Pulmonary artery endothelial cell (primary cell): ENCODE measurements at regions not wholly inside any gene's neighbourhood (a gene's known extent, or its start where the extent isn't known, plus 50 kb on each side); places are given as distances from the start of the nearest gene placed in this dataset.
A peak's percentile ranks its signal among the peaks of the same experiment; 100 is the strongest.

Experiments
- DNase-seq: peaks from one replicate; pipeline ENCODE4 v3.0.0-alpha.2; 2011; ENCODE audit warnings: low read depth, low spot score

DNA sequence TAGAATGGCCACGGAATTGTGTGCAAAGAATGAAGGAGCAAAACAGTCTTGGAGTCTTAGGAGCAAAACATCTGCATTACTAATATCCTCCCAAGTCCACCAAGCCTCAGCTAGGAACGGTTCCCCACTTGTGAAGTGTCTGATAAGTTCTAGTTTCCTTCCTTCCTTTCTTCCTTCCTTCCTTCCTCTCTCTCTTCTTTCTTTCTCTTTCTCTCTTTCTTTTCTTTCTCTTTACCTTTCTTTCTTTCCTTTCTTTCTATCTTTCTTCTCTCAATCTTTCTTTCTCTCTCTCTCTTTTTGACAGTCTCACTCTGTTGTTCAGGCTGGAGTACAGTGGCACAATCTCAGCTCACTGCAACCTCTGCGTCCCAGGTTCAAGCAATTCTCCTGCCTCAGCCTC is 160.8 kb downstream of the FOXL1 start:
- no peak for DNase-seq

- DNase-seq: no peak
These were observed 161.5 kb downstream of the FOXL1 start for GRCh38 chr16:86739808-86740207.

GRCh38 chr16:86740298-86740697 is 161.9 kb downstream of the FOXL1 start:
- DNase-seq: no peak

DNA sequence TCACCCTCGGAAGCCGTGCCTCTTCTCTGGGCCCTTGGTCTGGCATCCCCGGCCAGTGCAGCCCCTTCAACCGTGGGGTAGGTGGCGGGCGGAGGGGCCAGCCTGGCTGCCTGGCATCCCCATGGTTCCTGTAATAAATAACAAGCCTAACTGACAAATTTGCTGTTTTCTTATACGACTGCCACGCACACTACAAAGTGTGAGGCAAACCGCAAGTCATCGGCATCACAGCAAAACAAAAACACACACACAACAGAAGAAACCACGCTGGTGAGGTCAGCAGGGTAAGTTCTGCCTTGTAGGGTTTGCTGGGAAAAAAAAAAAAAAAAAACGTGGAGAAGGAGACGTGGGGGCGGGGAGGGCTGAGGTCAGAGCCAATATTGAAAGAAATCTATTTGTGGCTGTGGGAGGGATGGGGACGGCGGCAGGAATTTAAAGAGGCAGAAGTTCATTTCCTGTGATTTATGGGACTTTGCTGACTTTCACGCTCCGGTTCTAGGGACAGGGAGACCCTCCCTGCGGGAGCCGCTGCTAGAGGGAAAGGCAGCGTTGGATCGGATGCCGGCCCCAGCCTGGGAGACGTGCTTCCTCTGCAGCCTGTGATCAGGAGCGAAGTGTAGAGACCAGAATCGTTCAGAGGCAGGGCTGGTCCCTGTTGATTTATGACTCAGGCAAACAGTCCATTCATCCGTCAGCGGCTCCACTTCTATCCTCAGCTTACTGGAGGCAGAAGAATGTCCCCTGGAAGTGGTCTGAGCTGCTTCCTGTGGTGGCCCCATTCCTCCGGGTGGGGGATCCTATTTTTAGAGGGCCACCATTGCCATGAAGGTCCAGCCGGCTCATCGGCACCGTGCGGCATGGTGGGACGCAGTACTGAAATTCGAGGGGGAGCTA is 162.8 kb downstream of the FOXL1 start:
- DNase-seq: peak; percentile 57

DNA sequence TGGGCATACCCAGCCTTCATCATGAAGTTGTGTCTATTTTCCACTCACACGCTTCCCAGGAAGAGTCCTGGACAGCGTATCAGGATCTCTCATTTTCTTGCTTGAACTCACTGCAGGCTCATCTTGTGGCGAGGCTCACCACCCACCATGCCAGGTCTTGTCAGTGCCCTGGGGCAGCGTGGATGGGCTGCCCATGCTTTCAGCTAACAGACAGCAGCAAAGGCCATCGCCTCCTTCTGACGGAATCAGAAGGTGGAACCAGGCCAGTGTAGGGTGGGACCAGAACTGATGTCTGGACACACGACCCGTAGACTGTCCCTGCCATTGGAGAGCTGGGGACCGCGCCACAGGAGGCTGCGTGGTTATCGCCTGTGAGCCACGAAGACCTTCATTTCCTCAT is 169.4 kb downstream of the FOXL1 start:
- DNase-seq: no peak

- no peak for DNase-seq
These were observed 170.3 kb downstream of the FOXL1 start for GRCh38 chr16:86748652-86749051.

- DNase-seq: peak; percentile 47
These were observed 173.0 kb downstream of the FOXL1 start for GRCh38 chr16:86751076-86752030.

DNA sequence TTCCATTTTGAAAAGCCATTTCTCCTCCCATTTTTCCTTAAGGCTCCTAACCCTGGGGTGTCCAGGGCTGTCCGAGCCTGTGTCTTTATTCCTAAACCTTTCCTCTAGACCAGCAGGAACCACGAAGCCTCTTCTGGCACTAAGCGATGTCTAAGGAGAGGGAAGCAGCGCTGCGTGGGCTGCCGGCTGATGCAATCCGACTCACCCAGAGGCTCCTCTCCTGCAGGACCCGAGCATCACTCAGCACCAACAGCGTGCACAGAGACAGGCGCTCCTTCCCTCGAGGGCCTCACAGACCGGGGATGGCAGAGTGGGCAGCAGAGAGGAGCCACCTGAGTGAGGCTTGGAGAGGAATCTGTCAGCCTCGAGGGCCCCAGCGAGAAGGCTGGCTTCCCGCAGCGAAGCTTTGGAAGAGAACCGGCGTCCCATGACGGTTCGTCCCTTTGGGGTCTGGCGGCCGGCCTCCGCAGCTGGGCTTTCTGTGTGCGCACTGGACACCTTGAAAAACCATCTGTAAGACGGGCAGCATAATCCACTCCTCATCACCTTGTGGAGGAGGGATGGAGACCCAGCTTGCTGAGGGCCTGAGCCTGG is 174.3 kb downstream of the FOXL1 start:
- DNase-seq: no peak

GRCh38 chr16:86753399-86753798 is 175.1 kb downstream of the FOXL1 start:
- no peak for DNase-seq

DNA sequence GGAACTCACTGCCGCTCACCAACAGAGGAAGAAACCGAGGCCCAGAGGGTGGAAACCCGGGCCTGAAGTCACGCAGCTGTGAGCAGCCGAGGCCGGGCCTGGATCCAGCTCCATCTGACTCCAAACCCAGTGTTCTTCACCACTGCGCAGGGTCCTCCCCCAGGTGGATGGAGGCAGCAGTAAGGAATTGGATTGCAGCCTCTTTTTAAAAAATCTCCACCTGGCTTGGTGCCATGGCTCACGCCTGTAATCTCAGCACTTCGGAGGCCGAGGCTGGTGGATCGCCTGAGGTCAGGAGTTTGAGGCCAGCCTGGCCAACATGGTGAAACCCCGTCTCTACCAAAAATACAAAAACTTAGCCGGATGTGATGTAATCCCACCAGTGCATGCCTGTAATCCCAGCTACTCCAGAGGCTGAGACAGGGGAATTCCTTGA is 177.2 kb downstream of the FOXL1 start:
- no peak for DNase-seq

DNA sequence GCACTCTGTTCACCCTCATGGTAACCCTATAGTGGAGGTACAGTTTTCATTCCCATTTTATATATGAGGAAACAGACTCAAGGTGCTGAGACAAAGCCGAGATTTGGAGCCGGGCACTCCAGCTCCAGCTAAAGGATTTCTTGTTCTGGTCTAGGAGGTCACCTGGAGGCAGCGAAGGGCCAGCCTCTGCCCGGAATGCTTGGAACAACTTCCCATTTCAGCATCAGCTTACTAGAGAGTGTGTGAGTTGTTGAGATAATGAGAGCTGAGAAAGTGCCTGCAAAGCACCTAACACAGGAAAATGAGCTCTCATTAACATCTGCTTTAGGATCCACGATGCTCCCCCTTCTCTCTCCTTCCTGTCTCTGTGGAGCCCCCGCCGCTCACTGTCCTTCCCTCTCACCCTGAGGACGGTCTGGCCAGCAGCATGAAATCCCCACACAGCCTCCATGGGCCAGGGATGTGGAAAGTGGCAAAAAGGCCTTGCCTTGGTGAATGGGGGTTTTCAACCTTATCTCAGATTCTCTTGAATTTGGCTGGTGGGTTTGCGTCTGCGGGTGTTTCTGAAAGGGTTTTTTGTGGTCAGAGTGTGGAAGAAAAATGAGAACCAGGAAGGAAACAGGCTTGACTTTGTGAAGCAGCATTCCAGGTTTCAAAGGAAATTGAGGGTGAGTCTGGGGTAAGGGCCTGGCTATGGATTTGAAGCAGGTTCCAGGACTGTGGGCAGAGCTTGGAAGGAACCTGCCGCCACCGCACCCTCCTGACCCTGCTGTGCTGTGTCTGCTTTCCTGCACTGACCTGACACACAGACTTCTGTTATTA is 178.7 kb downstream of the FOXL1 start:
- DNase-seq: no peak

- DNase-seq: no peak
These were observed 179.3 kb downstream of the FOXL1 start for GRCh38 chr16:86757704-86758040.

DNA sequence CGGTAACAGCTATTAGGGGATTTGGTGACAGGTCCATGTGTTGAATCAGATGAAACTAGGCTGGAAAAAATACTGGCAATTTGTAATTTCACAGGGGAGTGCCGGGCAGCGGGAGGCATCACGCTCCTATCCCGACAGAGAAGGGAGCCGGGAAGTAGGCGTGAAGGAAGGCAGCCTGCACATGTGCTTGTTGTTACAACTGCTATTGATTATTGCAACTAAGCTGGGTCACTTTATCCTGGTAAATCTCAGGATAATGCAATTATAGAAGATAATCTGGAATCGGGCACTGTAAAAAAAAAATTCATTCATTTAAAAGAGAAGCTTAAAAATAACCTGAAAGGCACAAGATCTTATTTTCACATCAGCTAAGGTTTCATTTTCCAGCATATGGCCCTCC is 180.6 kb downstream of the FOXL1 start:
- DNase-seq: no peak

DNA sequence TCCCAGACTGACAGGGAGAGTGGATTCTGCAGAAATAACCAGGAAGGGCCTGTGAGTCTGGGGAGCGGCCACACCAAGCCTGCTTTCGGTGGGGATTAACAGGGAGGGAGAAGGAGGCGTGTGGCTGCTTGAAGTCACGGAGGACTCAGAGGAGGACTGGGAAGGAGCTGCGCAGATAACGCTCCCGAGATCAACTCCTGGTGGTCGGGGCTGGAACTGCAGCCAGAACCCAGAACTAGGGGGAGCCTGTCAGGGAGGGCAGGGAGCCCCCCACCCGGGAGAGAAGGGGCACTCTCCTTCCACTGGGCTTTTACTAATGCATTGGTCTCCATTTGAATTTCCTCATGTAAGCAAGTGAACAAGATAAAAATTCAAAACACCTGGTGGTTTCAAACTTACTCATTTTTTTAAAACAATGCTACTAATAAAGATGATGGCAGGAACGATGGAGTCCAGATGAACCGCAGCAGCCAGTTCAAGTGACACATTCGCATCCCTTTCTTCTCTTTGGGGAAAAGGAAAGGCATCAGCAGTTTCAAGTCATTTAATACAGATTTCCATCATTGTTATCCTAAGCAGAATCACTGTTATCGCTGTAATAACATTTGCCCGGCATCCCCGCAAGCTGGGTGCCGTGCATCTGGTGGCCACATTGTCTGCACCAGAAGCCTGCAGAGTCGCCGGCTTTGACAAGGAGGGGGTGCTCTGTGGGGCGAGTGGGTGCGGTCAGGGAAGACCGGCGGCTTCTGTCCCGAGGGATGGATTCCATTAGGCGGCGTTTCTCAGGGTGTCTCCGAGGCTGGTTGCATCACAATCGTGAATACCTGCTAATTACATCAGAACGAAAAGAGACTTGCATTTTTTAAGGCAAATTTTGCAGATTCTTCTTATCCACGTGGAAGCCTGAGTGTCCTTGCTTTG is 183.0 kb downstream of the FOXL1 start:
- peak; percentile 43 for DNase-seq

DNA sequence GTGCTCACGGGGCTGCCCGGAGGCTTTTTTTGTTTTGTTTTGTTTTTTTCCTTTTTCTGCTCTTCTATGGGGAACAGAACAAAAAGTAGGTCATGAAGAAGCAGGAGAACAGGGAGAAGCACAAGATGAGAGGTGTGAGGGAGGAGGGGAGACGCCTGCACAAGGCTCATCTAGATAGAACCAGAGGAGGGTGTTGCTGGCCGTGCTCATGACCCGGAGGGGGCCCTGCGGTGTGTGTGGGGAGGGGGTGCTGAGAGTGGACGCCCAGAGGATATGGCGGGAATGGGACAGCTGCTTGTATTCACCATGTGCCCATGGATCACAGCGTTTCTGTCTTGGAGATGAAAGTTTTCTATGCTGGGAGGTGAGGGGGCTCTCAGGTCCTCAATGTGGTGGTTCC is 183.7 kb downstream of the FOXL1 start:
- DNase-seq: no peak

DNA sequence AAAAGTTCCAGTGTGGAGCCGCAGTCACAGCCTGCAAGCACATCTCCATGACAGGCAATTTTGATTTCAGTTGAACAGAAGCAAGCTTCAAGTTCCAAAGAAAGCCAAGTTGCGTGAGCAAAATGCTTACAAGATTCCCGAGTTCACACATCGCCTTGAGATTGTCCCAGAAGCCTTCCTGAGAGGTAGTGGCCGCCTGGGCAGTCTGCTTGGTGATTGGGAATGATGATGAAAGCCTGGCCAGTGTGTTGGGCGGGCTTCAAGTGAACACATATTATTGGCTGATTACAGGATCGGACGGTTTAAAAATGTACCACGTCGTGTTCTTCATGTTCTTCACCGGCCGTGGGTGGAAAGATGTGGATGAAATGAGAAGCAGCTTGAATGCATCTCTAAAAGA is 185.5 kb downstream of the FOXL1 start:
- DNase-seq: no peak

DNA sequence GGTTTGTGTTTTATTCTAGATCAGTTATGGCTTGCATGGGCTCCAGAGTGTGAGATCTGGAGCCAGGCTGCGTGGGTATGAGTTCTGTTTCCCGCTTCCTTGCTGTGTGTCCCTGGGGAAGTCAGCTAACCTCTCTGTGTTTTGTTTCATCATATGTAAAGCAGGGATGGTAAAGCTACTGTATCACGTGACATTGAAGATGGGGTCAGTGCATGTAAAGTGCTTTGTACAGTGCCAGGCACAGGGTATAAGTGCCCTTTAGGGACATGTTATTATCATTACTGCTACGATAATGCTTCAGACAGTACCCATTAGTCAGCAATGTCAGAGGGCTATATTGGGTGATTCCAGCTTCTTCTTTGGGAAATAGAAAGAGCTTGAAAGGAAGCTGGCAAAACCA is 186.2 kb downstream of the FOXL1 start:
- DNase-seq: no peak

DNA sequence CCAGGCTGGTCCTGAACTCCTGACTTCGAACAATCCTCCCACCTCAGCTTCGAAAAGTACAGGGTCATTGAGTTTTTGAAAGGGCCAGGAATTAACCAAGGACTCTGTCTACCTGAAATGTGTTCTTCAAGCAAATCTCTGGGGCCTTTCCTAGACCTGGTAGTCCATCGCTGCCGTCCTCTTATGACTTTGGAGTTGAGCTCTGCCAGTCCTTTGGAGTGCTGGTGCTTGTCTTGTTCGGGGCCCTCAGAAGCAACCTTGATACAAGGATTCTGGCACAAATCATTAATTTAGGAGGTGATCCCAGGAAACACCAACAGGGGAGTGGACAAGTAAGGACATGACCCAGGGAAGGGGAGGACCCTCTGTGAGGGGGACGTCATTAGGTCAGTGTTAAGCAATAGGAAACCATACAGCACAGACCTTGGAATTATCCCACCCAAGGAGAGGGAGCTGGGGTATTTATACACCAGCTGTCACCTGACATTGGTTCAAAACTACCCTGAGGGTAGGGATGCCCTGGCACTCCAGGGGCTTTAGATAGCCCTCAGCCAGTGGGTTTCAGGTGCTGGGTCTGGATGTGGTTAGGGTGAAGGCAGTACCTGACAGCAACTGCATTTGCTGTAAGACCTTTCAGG is 187.2 kb downstream of the FOXL1 start:
- DNase-seq: no peak

DNA sequence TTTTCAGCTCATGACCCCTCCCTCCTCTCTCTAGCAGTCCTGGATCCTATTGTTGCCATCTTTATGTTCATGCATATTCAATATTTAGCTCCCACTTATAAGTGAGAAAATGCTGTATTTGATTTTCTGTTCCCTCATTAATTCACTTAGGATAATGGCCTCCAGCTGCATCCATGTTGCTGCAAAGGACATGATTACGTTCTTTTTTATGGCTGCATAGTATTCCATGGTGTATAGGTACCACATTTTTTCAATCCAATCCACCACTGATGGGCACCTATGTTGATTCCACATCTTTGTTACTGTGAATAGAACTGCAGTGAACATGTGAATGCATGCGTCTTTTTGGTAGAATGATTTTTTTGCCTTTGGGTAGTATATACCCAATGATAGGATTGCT is 188.4 kb downstream of the FOXL1 start:
- DNase-seq: no peak
